GM23338 (cell line): ENCODE measurements at regions not wholly inside any gene's neighbourhood (a gene's known extent, or its start where the extent isn't known, plus 50 kb on each side); places are given as distances from the start of the nearest gene placed in this dataset.

ENCODE experiments used
- EZH2 ChIP-seq: fragments of 200-600 bp; sonication (generic); IDR thresholded peaks from one replicate; pipeline ENCODE4 v1.8.0; 2017; ENCODE audit warnings: antibody characterized with exemption, mild to moderate bottlenecking, low read depth; ENCODE audit not compliant: unreplicated experiment
- POLR2AphosphoS5 ChIP-seq: IDR thresholded peaks from 2 replicates; pipeline ENCODE4 v1.6.1; 2016; ENCODE audit warnings: antibody characterized with exemption, low read depth
- TF ChIP-seq, protein P1 (sequence below): IDR thresholded peaks from one replicate; pipeline ENCODE4 v1.6.1; 2018; ENCODE audit warnings: antibody characterized with exemption; ENCODE audit not compliant: unreplicated experiment

DNA sequence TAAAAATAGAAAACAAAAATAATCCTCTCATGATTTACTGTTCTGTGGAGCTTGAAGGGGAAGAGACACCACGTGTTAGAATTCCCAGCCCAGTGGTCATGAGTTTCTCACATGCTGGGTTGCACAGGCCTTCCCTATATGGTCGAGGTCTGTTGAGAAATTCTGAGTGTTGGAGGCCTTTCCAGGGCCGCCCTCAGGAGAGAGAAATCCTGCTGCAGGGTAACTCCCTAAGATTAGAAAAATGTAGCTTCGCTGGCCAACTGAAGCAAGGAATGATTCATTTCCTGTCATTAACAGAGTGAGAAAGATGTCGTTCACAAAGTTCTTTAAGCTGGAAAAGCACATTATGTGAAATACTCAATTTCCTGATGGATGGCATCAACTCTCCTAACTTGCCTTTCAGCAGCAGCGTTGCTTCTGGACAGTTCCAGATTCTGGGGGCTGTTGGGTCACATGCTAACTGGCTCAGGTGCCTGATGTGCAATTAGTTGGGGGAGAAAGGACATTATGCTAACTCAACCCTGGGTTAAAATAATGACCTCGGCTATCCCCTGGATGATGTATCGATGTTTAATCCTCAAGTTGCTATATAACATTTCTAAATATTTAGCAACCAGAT is 104.8 kb upstream of the CD180 start:
- TF ChIP-seq EZH2 (no peak), POLR2AphosphoS5 (no peak)
- TF ChIP-seq, protein P1, sequence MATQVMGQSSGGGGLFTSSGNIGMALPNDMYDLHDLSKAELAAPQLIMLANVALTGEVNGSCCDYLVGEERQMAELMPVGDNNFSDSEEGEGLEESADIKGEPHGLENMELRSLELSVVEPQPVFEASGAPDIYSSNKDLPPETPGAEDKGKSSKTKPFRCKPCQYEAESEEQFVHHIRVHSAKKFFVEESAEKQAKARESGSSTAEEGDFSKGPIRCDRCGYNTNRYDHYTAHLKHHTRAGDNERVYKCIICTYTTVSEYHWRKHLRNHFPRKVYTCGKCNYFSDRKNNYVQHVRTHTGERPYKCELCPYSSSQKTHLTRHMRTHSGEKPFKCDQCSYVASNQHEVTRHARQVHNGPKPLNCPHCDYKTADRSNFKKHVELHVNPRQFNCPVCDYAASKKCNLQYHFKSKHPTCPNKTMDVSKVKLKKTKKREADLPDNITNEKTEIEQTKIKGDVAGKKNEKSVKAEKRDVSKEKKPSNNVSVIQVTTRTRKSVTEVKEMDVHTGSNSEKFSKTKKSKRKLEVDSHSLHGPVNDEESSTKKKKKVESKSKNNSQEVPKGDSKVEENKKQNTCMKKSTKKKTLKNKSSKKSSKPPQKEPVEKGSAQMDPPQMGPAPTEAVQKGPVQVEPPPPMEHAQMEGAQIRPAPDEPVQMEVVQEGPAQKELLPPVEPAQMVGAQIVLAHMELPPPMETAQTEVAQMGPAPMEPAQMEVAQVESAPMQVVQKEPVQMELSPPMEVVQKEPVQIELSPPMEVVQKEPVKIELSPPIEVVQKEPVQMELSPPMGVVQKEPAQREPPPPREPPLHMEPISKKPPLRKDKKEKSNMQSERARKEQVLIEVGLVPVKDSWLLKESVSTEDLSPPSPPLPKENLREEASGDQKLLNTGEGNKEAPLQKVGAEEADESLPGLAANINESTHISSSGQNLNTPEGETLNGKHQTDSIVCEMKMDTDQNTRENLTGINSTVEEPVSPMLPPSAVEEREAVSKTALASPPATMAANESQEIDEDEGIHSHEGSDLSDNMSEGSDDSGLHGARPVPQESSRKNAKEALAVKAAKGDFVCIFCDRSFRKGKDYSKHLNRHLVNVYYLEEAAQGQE: no peak
